Hypothalamus (tissue), 51 donors: ENCODE measurements at regions not wholly inside any gene's neighbourhood (a gene's known extent, or its start where the extent isn't known, plus 50 kb on each side); places are given as distances from the start of the nearest gene placed in this dataset.
"Not testable (repeated sequence)": the region's sequence is repeated elsewhere in the genome, so short reads cannot be mapped to it uniquely, and the experiment has no call there.

ENCODE experiments used
- DNase-seq, 51 donors: peaks; one replicate each; lab custom pipeline; 2025; lab: John Stamatoyannopoulos, UW

GRCh38 chr10:124173298-124173900, 80.0 kb upstream of the CHST15 start:
- DNase-seq: no peak

- no peak for DNase-seq
Measured at GRCh38 chr10:124172181-124172916, 79.0 kb upstream of the CHST15 start.

- no peak for DNase-seq
Measured at GRCh38 chr10:124171561-124171960, 78.2 kb upstream of the CHST15 start.

- DNase-seq: no peak
Measured at GRCh38 chr10:124170631-124171030, 77.2 kb upstream of the CHST15 start.

- DNase-seq: no peak
Measured at GRCh38 chr10:124168991-124169802, 75.8 kb upstream of the CHST15 start.

DNA sequence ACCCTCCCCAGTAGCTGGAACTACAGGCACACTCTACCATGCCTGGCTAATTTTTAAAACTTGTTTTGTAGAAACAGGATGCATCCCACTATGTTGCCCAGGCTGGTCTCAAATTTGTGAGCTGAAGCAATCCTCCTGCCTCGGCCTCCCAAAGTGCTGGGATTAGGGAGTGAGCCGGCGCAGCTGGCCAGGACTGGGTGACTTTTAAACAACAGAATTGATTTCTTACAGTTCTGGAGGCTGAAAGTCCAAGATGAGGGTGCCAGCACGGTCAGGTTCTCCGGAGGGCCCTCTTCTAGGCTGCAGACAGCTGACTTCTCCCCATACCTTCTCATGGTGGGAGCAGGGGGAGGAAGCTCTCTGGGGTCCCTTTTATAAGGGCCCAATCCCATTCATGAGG, 75.2 kb upstream of the CHST15 start:
- DNase-seq: no peak

- DNase-seq: not testable (repeated sequence)
Measured at GRCh38 chr10:124167925-124168324, 74.5 kb upstream of the CHST15 start.

GRCh38 chr10:124166431-124167125, 73.2 kb upstream of the CHST15 start:
- DNase-seq: no peak

DNA sequence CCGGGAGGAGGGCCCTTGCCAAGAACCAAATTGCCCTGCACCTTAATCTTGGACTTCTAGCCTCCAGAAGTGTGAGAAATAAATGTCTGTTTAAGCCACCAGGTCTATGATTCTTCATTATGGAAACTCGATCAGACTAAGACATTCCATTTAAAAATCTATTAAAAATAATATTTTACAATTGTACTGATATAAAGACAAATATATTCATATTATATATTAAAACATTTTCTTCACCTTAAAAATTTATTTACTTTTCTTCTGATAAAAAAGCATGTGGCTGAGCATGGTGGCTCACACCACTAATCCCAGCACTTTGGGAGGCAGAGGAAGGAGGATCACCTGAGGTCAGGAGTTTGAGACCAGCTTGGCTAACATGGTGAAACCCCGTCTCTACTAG, 72.4 kb upstream of the CHST15 start:
- DNase-seq: no peak

DNA sequence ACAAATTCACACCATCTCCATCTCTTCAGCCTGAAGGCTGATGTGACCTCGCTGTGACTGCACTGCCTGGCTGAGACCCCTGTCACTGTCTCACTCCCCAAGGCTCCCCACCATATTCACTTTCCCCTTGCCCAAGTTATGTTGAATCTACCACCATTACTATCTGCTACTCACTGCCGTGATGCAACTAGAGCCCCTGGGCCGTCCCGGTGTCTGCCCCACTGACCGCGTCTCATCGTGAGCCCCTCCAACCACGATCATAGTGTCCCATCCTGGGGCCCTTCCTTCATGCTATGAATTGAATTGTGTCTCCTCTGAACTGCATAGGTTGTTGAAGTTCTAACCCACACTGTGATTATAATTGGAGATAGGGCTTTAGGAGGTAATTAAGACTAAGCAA, 71.9 kb upstream of the CHST15 start:
- DNase-seq: no peak

DNA sequence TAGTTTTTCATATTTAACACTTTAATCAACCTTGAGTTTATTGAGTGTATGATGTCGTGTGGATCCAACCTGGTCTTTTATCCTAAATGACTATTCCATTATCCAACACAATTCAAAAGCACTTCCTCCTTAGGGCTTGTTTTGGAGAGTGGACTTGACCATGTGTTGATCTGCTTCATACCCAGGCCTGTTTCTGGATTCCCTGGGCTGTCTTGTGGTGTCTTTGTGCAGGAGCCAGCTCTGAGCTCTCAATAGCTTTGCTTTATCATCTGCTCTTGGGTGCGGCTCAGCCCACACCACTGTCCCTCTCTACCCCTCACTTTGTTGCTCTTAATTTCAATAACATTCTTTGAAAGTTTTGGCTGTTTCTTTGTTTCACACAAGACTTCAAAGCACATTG, 70.9 kb upstream of the CHST15 start:
- no peak for DNase-seq

GRCh38 chr10:124162774-124163354, 69.5 kb upstream of the CHST15 start:
- DNase-seq: no peak

DNA sequence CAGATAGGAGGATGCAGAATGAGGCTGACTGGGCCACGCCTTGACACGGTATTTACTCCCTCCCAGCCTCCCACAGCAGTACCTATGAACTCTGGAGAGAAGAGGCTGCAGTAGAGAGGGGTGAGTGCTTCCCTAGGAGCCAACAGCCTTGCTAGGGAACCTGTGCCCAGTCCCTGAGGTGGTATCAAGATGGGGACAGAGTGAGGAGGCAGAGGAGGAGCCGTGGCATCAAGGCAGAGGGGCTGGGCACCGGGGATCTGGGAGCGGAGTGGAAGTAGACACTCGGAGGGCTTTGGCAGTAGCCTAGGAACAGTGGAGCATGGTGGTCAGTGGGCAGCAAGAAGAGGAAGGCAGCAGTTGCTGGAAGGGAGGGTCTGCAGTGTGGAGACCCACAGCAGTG, 68.7 kb upstream of the CHST15 start:
- no peak for DNase-seq

GRCh38 chr10:124161601-124162000, 68.2 kb upstream of the CHST15 start:
- DNase-seq: no peak

GRCh38 chr10:124160943-124161582, 67.7 kb upstream of the CHST15 start:
- no peak for DNase-seq

DNA sequence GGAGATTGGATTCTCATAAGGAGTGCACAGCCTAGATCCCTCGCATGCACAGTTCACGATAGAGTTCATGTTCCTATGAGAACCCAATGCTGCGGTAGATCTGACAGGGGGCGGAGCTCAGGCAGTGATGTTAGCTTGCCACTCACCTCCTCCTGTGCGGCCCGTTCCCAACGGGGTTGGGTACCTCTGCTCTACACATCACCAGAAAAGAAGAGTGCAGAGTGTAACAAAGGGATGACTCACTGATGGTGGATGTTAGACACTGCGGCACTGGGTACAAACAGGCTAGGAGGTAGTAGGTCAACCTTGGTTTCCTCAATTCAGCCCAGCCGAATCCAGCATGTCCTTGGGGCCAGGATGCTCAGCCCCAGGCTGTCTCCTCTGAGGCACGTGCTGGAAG, 66.8 kb upstream of the CHST15 start:
- no peak for DNase-seq

DNA sequence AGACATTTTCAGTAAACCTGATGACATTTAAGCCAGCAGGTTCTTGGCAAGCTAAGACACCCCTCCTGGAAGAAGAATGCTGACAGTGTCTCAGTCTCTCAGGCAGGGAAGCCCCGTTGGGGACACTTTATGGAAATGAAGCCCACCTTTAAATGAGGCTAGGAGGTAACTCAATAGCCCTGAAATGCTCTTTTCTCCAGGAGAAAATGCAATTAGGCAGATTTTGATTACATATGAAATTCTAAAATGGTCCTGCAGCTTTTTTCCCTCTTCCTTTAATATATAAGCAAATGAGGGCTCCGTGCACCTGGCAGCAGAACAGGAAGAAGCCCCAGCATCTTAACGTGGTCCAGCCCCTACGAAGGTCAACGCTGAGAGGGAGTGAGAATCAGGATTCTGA, 65.8 kb upstream of the CHST15 start:
- no peak for DNase-seq

GRCh38 chr10:124158592-124158991, 65.2 kb upstream of the CHST15 start:
- no peak for DNase-seq

- no peak for DNase-seq
Measured at GRCh38 chr10:124157271-124157681, 63.9 kb upstream of the CHST15 start.

GRCh38 chr10:124156524-124157260, 63.3 kb upstream of the CHST15 start:
- DNase-seq: no peak
